ENCODE measurements at regions not wholly inside any gene's neighbourhood (a gene's known extent, or its start where the extent isn't known, plus 50 kb on each side); places are given as distances from the start of the nearest gene placed in this dataset.

GRCh38 chr20:1829531-1829930, 65.7 kb upstream of the SIRPA start:
- DNase-seq (ENCODE audit: low read depth in 2 of 2), result no peak
- Histone ChIP-seq H3K36me3 (ENCODE audit: control insufficient read depth, insufficient read depth, low read length) (no peaks in the 10 kb centered on the region), H3K79me2 (ENCODE audit: control insufficient read depth, insufficient read depth, low read length) (no peaks in the 10 kb centered on the region), H3K27me3 (ENCODE audit: control insufficient read depth, insufficient read depth, low read length) (no peaks in the 10 kb centered on the region), H3K9me3 (ENCODE audit: control insufficient read depth, insufficient read depth, low read depth, low read length) (no peaks in the 10 kb centered on the region), H3K9ac (ENCODE audit: insufficient read depth, low read length) (no peak overlapping the region), H3K4me2 (ENCODE audit: extremely low read depth, insufficient read depth, low read length) (no peak overlapping the region), H4K20me1 (ENCODE audit: control insufficient read depth, extremely low read depth, insufficient read depth, low read length) (no peaks in the 10 kb centered on the region), H3K4me1 (ENCODE audit: control insufficient read depth, extremely low read depth, insufficient read depth, low read length) (peaks cover 25% of the 10 kb centered on the region), H3K4me3 (replicated peaks in 1 of 4; ENCODE audit: control extremely low read depth in 1 of 4, insufficient read depth in 1 of 4, low read depth in 3 of 4, low read length in 4 of 4) (no peak overlapping the region), H3K27ac (ENCODE audit: insufficient read depth, low read length) (peak overlapping the region; percentile 71), H2AFZ (ENCODE audit: low read length) (no peak overlapping the region)
- TF ChIP-seq CTCF (conservative IDR thresholded peaks at IDR 0.05 in 1 of 2, IDR thresholded peaks at IDR 0.05 in 1 of 2; ENCODE audit: low read depth in 1 of 2, low read length in 2 of 2) (no peak), EZH2 (IDR thresholded peaks at IDR 0.05; ENCODE audit: low read length, missing control alignments) (no peak)

GRCh38 chr20:1828786-1829131, 66.4 kb upstream of the SIRPA start:
- Histone ChIP-seq H3K27me3 (ENCODE audit: control insufficient read depth, insufficient read depth, low read length) (no peaks in the 10 kb centered on the region), H3K4me1 (ENCODE audit: control insufficient read depth, extremely low read depth, insufficient read depth, low read length) (peaks cover 25% of the 10 kb centered on the region), H3K9ac (ENCODE audit: insufficient read depth, low read length) (no peak overlapping the region), H3K79me2 (ENCODE audit: control insufficient read depth, insufficient read depth, low read length) (no peaks in the 10 kb centered on the region), H3K36me3 (ENCODE audit: control insufficient read depth, insufficient read depth, low read length) (no peaks in the 10 kb centered on the region), H3K27ac (ENCODE audit: insufficient read depth, low read length) (no peak overlapping the region), H4K20me1 (ENCODE audit: control insufficient read depth, extremely low read depth, insufficient read depth, low read length) (no peaks in the 10 kb centered on the region), H3K4me3 (replicated peaks in 1 of 4; ENCODE audit: control extremely low read depth in 1 of 4, insufficient read depth in 1 of 4, low read depth in 3 of 4, low read length in 4 of 4) (no peak overlapping the region), H3K4me2 (ENCODE audit: extremely low read depth, insufficient read depth, low read length) (no peak overlapping the region), H2AFZ (ENCODE audit: low read length) (no peak overlapping the region), H3K9me3 (ENCODE audit: control insufficient read depth, insufficient read depth, low read depth, low read length) (no peaks in the 10 kb centered on the region)
- no peak for DNase-seq (ENCODE audit: low read depth in 2 of 2)
- TF ChIP-seq EZH2 (IDR thresholded peaks at IDR 0.05; ENCODE audit: low read length, missing control alignments), result no peak
- no peak for TF ChIP-seq CTCF (conservative IDR thresholded peaks at IDR 0.05 in 1 of 2, IDR thresholded peaks at IDR 0.05 in 1 of 2; ENCODE audit: low read depth in 1 of 2, low read length in 2 of 2)

- Histone ChIP-seq H4K20me1 (ENCODE audit: control insufficient read depth, extremely low read depth, insufficient read depth, low read length) (no peaks in the 10 kb centered on the region), H3K4me1 (ENCODE audit: control insufficient read depth, extremely low read depth, insufficient read depth, low read length) (peaks cover 25% of the 10 kb centered on the region), H3K79me2 (ENCODE audit: control insufficient read depth, insufficient read depth, low read length) (no peaks in the 10 kb centered on the region), H3K4me2 (ENCODE audit: extremely low read depth, insufficient read depth, low read length) (no peak overlapping the region), H3K9me3 (ENCODE audit: control insufficient read depth, insufficient read depth, low read depth, low read length) (no peaks in the 10 kb centered on the region), H3K9ac (ENCODE audit: insufficient read depth, low read length) (no peak overlapping the region), H2AFZ (ENCODE audit: low read length) (no peak overlapping the region), H3K27ac (ENCODE audit: insufficient read depth, low read length) (no peak overlapping the region), H3K4me3 (replicated peaks in 1 of 4; ENCODE audit: control extremely low read depth in 1 of 4, insufficient read depth in 1 of 4, low read depth in 3 of 4, low read length in 4 of 4) (no peak overlapping the region), H3K36me3 (ENCODE audit: control insufficient read depth, insufficient read depth, low read length) (no peaks in the 10 kb centered on the region), H3K27me3 (ENCODE audit: control insufficient read depth, insufficient read depth, low read length) (no peaks in the 10 kb centered on the region)
- TF ChIP-seq EZH2 (IDR thresholded peaks at IDR 0.05; ENCODE audit: low read length, missing control alignments) (no peak), CTCF (conservative IDR thresholded peaks at IDR 0.05 in 1 of 2, IDR thresholded peaks at IDR 0.05 in 1 of 2; ENCODE audit: low read depth in 1 of 2, low read length in 2 of 2) (no peak)
- peak in 1 of 2 donors; percentile 40 for DNase-seq (ENCODE audit: low read depth in 2 of 2)
These were observed 67.0 kb upstream of the SIRPA start for GRCh38 chr20:1827974-1828785.

All from fibroblast of lung (primary cell).